NCI-H460 (cell line): ENCODE measurements at regions not wholly inside any gene's neighbourhood (a gene's known extent, or its start where the extent isn't known, plus 50 kb on each side); places are given as distances from the start of the nearest gene placed in this dataset.

Experiments used
- DNase-seq: peaks from one replicate; pipeline ENCODE4 v3.0.0-alpha.2; 2016; ENCODE audit warnings: low read depth; ENCODE audit errors: extremely low read depth

DNA sequence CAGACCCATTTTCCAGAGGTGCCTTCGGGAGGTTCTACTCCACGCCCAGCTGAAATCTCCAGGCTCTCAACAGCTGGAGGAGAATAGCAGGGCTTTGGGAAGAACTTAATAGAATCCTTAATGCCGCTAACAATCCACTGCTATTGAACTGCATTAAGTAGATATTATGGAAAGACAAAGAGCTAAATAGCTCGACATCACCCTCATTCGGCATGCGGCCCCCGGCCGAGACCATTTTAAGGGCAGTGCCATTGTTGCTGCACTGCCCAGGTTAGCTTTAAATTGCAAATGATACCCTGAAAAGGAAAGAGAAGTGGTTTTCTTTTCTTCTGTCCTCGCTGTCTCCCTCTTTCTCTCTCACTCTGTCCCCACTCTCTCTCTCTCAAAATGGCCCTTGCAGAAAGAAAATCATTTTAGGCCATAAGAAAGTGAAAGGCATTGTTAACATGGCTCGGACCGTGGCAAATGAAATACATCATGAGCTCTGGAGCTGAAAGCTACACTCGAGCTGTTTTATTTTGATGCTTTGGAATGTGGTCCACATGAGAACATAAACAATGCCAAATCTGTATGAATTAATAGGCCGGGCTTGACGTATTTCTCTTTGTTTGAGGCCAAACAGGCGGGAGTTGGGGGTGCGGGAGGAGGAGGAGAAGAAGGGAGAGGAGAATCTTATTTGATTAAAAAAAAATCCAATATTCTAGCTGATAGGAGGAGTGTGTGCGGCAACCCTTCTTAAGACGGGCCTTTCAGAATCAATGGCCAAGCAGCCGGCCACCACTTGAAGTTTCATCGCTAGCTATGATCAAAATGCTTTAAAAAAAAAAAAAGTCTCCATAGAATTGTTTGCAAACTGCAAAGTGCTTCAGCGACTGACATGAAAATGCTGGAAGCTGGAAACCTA is 298.8 kb upstream of the IRX3 start:
- DNase-seq: no peak

DNA sequence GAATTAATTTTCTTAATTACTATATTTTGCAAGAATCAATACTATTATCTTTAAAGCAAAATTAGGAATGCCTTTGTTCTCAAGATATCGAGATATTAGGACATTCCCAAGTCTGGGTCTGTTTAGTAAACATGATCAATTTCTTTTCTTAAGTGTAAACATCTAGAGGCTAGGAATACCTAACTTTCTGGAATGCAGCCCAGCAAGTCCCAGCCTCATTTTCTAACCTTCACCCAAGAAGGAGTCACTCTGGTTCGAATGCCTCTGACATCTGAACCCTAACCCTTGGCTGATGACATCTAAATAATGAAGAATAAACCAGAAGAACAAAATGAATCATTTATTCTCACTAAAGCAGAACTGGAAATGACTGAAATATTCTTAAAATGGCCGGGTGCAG is 297.5 kb upstream of the IRX3 start:
- no peak for DNase-seq

- DNase-seq: no peak
These were observed 296.2 kb upstream of the IRX3 start for GRCh38 chr16:54582631-54583250.

DNA sequence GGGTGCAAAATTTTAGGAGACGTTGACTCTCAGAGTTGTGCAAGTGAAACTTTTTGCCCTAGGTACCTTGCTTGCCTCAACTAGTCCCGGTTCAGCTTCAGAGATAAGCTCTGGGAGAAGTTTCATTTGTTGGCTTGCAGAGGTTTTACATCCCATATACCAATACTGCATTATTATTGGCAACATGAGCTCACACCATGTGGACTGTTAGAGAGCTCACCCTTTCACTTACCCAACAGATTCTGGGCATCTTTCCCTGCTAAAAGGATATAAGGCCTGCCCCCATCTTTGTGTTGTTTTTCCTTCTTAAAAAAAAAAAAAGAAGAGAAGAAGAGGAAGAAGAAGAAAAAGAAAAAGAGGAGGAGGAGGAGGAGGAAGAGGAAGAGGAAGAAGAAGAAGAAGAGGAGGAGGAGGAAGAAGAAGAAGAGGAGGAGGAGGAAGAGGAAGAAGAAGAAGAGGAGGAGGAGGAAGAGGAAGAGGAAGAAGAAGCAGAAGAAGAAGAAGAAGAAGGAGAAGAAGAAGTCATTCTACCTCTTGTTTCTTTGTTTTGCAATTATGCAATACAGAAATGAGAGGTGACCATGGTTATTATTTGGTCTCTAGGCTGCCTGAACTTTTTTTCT is 292.6 kb upstream of the IRX3 start:
- DNase-seq: no peak

DNA sequence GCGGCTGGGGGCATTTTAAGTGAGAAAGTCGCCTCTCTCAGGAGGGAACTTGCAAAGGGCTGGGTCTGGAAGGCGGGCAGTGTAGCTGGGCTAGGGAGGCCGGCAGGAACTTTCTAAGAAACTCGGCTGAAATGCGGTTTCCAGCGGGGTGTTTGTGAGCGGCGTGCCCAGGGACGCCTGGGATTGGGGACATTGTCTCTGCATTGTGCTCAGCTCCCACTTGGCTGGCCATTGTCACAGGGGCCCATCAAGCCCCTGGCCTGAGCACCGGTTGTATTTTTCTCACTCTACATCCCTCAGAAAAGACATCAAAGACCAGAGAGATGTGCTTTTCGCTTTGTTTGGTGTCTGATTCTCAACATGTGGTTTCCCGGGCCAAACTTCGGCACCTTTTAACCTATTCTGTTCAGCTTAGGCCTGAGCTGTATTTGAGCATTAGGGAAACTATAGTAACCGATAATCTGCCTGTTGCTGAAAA is 291.1 kb upstream of the IRX3 start:
- no peak for DNase-seq

DNA sequence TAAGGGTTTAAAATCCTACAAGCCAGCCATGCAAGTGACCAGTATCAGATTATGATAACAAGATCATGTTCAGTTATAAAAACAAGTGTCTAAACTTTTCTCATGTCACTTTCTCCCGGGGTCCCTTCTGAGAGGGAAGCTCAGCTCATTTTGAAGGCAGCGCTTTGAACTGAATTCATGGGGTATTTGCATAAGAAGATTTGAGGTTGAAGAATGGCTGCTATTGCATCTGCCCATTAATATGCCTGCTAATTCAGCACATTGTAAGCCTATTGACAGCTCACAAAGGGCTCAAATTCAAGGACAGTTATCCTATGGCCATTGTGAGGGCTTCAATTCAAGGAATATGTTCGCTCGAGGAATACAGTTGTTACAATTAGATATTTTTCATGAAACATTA is 290.2 kb upstream of the IRX3 start:
- DNase-seq: no peak

DNA sequence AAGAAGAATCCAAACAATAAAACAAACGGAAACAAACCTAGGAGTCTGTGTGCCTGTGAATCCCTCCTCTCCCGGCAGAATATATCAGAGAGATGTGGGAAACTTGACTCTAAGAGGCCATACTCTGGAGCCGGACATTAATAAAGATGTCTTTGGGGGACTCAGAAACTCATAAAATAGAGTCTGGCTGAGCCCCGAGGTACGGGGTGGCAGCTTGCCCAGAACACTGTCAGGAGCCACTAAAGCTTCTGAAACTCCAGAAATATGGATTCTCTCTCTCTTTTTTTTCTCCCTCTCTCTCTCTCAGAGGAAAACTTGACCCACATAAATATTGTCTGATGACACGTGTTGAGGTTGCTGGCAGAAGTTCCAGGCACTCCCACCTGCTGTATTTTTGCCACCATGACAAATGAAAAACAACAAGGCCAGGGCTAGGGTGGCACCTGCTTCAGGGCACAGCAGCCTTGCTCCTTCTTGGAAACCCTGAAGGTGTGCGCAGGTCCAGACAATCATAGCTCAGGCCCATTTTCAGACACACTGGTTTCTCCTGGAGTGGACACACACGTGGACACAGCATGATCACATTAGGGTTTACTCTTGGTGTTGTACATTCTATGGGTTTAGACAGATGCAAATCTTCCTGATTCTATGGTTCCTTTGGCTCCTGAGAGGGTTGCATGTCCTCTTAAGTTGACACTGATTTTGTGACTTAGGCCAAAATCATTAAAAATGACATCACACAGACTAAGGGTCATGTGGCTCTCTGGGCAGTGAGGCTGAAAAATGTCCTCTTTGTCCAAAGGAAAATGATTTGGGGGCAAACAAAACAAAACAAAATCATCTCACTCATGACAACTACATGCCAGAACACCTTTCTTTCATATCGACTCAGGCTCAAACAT is 282.6 kb upstream of the IRX3 start:
- no peak for DNase-seq

GRCh38 chr16:54564841-54565240 is 278.3 kb upstream of the IRX3 start:
- DNase-seq: no peak

DNA sequence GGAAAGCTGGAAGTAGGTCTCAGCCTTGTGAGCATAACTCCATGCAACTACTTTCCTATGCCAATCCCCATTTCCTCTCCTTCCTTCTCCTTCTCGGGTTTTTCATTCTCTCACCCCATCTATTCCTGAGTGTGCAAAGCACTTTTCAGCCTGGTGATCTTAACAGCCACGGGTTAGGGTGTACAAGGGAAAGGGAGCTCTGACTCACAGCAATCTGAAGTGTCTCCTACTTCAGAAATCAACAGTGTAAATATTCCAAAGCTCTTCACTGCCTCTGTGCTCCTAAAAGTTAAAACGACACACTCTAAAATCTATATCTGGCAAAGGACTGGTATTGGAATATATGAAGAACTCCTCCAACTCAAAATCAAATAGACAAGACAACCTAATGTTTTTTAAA is 268.0 kb upstream of the IRX3 start:
- DNase-seq: no peak

DNA sequence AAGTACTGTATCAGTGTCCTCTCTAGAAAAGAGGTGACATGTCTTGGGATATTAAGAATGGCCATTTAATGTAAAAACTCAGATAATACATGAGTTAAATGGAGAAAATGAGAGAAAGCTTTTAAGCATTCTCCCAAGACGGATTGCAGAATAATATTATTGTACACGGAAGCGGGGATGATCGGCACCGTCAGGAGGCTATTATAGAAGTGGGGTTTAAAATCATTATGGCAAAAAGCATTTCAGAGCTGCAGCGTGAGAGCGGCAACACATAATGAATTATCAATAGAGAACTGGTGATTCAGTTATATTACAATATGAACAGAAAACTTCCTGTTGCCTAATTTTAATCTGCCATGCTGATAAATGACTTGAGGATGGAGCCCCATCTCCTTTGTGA is 261.7 kb upstream of the IRX3 start:
- DNase-seq: no peak

DNA sequence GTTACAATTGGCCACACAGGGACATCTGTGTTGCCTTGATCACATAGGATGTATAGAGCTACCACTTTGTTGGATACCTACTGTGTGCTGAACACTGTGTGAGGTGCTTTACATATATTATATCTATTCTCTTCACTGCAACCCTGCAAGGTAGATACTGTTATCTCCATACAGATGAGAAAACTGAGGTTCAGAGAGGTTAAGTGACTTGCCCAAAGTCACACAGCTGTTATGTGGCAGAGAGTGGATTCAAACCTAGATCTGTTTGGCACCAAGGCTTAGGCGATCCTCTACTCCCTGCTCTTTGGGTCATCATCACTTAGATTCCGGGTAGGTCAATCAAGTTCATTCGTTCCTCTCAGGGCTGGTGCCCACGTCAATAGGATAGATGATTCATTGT is 260.5 kb upstream of the IRX3 start:
- no peak for DNase-seq

DNA sequence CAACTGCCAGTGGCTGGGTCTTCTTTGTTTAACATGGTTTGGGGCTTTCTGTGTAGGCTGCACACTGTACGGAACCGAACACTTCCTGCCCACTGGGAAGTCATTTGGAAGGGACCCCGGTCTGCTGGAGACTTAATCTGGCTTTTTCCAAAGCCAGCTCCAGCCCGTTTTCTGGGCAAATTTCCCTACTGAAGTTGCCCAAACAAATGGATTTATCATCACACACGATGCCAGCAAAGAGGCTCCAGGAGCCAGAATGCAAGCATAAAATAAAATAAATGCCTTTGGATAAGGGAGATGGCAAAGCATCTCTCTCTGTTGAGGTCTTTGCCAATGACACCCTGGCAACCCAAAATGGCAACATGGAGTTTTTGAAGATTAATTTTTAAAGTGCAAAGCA is 259.9 kb upstream of the IRX3 start:
- DNase-seq: no peak

DNA sequence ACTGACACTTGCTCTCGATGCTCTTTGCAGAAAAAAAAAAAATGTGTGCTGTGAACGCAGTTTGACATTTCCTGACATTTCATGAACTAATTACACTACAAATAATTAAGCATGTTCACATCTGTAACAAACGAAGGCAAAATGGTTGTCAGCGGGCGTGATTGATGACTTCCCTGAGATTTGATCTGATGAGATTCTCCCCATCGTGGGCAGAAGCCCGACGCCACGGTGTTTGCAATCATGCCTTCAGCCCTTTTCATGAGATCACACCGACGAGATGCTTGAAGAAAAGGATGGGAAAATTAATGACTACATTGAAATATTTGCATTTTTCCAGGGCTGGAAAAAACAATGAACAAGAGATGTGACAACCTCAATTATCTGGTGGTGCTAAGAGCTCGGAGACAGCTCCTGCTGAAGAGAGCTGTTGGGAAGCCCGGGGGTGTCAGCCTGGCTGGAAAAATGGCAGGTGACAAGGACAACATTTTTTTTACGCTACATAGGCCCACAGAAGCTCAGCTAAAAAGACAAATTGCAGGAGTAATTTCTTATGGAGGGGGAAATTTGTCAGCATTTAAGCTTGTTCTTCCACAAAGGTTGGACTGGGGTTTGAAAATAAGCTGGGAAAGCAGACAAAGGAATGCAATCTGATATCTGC is 259.4 kb upstream of the IRX3 start:
- DNase-seq: no peak

DNA sequence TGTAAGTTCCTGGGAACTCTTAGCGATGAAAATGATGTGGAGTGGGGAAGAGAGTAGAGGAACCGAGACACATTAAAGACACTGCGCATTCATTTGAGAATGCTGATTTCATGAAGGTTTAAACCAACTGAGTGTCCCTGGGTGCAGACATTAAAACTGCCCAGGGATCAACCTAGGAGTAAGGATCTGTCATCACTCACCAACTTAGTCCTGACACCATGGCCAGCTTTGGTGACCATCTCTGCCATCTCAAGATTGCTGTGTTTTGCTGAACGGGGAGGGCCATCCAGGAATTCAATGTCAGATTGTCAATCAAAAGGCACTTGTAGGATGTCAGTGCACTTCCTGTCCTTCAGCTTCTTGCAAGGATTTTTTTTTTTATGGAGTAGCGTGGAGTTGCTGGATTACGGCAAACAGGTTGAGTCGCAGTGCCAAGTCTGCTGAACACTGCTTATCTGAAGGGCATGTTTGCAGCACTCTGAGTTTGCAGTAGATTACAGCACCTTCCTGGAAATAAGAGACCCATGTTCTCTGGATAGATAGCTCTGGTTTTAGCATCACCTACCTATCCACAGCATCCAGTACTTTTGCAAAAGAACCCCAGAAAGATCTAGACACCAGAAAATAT is 258.1 kb upstream of the IRX3 start:
- no peak for DNase-seq

GRCh38 chr16:54542805-54543505 is 256.4 kb upstream of the IRX3 start:
- no peak for DNase-seq

DNA sequence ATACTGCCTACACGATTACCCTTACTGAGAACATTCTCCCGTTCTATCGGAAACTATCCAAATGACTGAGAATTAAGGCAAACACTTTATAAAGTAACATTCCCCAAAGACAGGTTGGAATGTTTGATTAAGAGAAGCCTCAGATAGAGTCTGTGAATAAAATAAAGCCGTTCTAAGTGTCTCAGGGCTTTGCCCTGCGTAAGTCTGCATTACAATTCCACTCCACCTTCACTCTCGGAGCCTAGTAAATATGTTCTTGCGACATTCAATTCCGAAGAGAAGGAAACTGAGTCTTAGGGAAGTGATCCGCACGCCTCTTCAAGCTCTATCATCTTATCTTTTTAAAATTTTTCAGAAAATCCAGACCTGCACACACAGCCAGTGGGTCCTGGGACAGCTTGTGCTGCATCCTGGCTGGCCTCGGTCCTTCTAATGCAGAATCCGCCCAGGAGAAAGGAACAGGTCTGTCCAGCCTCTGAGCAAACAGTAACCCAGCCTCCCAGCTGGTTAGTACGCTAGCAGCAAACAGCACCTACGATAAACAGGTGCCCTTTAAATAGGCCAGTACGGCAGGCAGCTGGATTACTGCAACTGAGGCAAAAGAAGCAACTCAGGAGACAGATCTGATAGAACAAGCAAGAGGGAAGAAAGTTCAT is 254.1 kb upstream of the IRX3 start:
- DNase-seq: no peak

DNA sequence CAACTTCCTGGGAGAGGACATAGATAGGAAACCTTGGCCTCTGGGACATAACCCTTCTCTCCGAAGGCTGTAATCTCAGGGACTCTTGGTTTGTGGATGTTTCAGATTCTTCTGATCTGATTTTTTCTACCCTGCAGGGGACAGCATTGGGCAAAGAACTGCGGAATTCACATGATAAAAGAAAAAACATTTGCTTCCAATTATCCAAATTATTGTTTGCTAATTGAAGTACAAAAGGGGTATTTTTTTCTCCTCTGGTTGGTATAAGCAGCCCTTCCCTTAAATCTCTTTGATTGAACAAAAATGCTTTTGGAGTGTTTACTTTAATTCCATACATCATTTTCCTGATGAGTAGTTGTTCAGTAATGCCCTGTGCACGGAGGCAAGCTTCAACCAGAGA is 251.7 kb upstream of the IRX3 start:
- no peak for DNase-seq

- DNase-seq: no peak
These were observed 247.4 kb upstream of the IRX3 start for GRCh38 chr16:54533856-54534490.
